Adrenal gland (tissue), 5 donors: ENCODE measurements at regions not wholly inside any gene's neighbourhood (a gene's known extent, or its start where the extent isn't known, plus 50 kb on each side); places are given as distances from the start of the nearest gene placed in this dataset.
"Not testable (repeated sequence)": the region's sequence is repeated elsewhere in the genome, so short reads cannot be mapped to it uniquely, and the experiment has no call there.

Source experiments
- POLR2A ChIP-seq, 2 donors: fragments of 450-650 bp; IDR thresholded peaks; one replicate each; pipeline ENCODE4 v1.6.1; 2017; ENCODE audit warnings: antibody characterized with exemption in 2 of 2, mild to moderate bottlenecking in 2 of 2, moderate library complexity in 1 of 2
- TF ChIP-seq, protein P1 (sequence below), 6 experiments: fragments of 450-650 bp in 4 of 6; fragments of 200-600 bp in 2 of 6; sonication (generic) in 1 of 6; IDR thresholded peaks; 1 replicate in 5 of 6; 2 replicates in 1 of 6; pipeline versions ENCODE4 v1.5.1 to v1.8.0; 2016 to 2021; ENCODE audit warnings: antibody characterized with exemption in 6 of 6, mild to moderate bottlenecking in 2 of 6, moderate library complexity in 1 of 6
- donor health status: DM: no; HTN: no; CAD: no.

DNA sequence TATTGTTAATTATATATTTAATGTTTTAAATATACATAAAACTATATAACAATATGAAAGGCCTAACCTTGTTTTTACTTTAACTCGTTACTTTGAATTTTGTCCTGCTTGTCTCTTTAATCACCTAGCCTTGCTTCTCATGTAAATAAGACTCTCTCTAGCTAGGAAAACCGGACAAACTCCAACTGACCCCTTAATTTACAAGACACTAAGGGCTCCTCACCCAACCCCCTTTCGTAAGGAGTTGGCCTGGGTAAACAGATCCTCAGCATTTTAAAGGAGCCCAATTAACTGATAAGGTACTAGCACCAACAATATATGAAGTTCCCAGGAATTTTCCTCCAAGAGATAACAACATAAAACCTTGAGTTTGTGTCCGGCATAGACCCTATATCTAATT lies 1246.9 kb downstream of the JRKL start:
- not testable (repeated sequence) for TF ChIP-seq POLR2A (IDR thresholded peaks at IDR 0.05)
- TF ChIP-seq, protein P1, sequence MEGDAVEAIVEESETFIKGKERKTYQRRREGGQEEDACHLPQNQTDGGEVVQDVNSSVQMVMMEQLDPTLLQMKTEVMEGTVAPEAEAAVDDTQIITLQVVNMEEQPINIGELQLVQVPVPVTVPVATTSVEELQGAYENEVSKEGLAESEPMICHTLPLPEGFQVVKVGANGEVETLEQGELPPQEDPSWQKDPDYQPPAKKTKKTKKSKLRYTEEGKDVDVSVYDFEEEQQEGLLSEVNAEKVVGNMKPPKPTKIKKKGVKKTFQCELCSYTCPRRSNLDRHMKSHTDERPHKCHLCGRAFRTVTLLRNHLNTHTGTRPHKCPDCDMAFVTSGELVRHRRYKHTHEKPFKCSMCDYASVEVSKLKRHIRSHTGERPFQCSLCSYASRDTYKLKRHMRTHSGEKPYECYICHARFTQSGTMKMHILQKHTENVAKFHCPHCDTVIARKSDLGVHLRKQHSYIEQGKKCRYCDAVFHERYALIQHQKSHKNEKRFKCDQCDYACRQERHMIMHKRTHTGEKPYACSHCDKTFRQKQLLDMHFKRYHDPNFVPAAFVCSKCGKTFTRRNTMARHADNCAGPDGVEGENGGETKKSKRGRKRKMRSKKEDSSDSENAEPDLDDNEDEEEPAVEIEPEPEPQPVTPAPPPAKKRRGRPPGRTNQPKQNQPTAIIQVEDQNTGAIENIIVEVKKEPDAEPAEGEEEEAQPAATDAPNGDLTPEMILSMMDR (IDR thresholded peaks at IDR 0.05), result not testable (repeated sequence)
